Stimulated activated CD4-positive, alpha-beta T cell treated with anti-CD3 and anti-CD28 coated beads, Interleukin-15, amount 100 ng/mL, for 48 hours (primary cell): ENCODE measurements at regions not wholly inside any gene's neighbourhood (a gene's known extent, or its start where the extent isn't known, plus 50 kb on each side); places are given as distances from the start of the nearest gene placed in this dataset.
"Not testable (repeated sequence)": the region's sequence is repeated elsewhere in the genome, so short reads cannot be mapped to it uniquely, and the experiment has no call there.

Experiments used
- DNase-seq, 2 donors: peaks; one replicate each; pipeline ENCODE4 v3.0.0-alpha.2; 2020; ENCODE audit warnings: low read depth in 2 of 2

DNA sequence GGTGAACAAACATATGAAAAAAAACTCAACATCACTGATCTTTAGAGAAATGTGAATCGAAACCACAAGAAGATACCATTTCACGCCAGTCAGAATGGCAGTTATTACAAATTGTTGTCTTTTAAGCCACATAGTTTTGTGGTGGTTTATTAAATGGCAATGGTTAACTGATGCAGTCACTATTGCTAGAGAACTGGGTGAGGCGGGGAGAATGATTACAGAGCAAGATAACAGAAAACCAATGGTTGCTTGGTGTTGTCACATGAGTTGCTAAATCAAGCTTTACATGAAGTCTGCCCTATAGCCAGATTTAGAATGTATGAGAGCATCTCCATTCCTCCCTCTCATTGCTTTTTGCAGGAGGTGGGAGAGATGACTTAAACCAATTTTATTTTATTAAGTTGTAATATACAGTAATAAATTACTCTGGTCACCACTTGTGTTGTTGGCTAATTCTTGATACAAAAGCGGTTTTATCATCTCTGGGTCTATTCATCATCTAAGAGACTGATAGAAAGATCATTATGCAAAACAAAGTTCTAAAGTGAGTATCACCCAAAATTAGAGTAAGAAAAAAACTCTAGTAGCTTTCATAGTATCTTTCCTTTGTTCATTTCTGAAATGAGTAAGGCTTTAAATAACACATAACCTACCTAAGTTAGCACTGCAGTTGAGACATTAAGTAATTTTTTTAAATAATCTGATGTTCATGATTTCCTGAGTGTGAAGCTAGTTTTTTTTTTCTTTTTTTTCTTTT is 859.5 kb downstream of the STIM2 start:
- no peak for DNase-seq

DNA sequence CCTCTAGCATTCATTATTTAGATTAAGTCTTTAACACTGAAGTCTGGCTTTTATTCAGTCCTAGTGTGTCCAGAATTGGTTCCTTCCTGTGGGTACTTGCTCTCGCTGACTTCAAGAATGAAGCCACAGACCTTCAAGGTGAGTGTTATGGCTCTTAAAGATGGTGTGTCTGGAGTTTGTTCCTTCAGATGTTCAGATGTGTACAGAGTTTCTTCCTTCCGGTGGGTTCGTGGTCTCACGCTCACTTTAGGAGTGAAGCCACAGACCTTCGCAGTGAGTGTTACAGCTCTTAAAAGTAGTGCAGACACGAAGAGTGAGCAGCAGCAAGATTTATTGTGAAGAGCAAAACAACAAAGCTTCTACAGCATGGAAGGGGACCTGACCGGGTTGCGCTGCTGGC is 860.6 kb downstream of the STIM2 start:
- no peak for DNase-seq

DNA sequence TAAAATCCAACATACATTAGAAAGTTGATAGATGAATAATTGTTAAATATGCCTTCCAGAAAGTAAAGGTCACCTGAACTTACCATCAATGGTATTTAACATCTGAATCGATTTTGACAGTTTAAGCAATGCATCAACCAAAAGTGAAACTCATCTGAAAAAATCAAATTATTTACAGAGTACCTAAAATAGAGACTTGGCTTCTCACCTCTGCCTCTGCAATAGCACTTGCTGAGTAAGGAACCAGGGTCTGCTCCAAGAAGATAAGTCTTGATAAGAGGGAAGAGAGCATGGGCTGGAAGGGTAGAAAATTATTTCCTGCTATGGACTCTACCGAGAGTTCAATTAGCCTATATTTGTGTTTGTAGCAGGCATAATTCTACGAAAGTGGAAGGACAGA is 868.3 kb downstream of the STIM2 start:
- DNase-seq, result no peak

DNA sequence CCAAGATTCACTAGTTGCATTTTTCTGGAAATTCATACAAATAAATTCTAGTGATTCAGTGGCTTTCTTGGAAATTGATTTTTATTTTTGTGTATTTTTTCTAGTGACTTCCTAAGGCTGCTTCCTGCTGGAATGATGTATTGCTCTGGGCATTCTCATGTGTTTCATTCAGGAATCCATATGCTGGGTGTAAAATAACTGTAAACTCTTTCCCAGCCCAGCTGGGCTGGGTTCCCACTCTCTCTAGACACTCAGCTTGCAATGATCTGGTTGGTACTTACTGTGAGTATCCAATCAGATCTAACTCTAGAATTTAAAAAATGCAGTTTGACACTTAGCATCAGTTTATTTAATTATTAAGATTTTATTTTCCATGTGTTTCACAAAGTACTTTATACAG is 882.2 kb downstream of the STIM2 start:
- no peak for DNase-seq

DNA sequence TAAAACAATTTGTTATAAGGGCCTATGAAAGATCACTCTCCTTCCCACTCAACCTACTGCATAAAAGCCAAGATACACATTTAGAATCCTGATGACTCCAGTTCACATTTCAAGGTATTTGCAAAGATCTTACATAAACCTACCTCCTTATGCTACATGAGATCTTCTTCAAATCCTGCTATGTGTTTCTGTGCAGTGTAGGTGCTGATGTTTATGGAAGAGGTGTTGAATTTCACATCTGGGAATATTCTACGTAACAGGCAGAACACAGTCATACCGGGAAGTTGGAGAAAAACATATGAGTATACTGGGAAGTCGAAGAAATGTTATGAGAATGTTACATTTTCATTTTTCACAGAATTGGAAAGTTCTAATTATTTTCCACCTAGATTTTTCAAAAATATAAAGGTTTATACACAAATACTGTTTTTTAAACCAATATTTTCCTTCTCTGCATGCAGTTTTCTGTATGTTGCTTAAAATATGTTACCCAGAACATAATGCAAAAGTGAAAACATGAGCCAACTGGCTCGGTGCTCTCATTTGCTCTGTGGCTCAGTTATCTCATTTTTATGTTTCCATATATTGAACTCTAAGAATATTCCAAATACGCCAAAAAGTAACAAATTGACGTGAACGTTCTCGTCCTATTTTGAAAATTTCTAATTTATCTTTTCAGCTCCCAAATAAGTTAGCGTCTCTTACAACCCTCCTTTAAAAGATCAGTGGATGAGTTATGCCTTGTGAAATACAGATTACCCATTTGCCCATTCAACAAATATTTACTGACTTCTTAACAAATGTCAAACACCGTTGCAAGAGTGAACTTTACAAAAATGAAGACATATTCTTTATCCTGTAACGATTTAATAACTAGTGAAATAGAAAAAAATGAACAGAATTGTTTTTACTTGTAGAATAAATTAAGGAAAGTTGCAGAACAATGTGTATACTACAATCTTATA is 899.3 kb downstream of the STIM2 start:
- no peak for DNase-seq

DNA sequence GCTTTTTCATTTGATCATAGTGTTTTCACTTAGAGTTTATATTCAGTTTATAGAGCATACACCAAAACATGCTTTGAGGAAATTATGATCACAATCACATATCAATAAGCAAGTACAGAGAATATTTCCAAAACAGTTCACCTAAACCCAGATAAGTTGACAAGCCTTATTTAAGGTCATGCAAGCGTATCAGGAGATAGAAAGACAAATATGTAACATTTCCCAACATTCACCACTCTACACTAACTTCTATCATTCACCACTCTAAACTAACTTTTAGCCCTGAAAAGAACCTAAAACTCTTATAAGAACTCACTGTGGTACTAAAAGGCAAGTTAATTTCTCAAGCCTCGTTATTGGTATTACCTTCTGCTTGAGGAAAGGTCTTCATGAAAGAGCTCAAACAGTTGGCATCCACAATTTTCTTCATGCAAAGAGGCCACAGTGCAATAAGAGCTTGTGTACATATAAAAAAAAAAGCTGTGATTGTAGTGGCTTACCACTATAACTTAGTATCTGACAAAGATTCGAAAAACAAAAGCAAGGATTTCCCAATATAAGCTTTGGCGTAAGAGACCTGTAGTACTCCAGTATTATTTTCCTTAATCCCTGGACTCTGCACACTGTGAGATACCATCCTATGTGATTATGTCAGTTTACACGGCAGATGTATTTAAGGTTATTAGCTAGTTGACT is 903.3 kb downstream of the STIM2 start:
- DNase-seq, result no peak

DNA sequence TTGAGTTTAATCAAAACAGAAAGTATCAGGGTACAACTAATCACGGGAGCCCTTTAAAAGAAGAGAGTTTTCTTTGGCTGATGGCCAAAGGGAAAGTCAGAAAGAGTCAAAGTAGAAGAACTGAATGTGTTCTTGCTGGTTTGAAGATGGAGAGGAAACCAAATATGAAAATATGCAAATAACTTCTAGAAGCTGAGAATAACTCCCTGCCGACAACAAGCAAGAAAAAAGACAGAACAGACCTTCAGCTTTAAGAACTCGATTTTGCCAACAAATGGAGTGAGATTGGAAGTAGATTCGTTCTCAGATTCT is 903.8 kb downstream of the STIM2 start:
- DNase-seq, result no peak

DNA sequence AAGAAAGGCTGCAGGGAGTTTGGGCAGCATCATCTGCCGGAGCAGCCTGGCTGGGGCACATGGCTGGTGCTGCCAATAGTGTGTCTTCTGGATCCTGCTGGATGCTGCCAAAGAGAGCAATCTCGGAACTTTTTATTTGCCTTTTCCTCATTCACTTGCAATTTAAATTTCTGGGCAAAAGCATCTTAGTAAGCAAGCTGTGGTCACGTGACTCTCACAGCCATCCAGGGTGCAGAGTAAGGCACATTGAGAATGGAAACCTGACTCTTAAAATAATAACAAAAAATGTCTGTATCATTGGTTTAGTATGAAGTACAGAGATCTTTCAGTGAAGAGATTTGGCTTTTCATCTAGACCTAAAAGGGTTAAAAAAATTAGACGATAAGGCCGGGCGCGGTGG is 910.3 kb downstream of the STIM2 start:
- no peak for DNase-seq

DNA sequence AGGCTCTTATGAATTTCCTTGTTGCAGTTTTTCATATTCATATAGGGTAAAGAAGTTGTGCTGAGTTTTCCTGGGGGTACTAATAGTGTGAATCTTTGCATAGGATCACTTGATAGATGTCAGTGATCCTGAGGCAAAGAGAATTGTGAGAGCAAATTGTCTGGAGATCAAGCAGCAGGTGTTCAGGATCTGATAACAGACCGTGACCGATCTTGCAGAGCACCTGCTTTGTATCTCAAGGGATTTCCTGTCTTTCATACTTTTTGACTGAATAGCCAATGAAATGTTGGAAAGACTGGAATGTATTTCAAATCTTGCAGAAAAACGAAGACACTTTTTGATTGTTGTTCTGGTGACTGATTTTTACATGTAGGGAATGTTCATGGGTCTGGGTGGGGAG is 914.5 kb downstream of the STIM2 start:
- DNase-seq, result no peak

DNA sequence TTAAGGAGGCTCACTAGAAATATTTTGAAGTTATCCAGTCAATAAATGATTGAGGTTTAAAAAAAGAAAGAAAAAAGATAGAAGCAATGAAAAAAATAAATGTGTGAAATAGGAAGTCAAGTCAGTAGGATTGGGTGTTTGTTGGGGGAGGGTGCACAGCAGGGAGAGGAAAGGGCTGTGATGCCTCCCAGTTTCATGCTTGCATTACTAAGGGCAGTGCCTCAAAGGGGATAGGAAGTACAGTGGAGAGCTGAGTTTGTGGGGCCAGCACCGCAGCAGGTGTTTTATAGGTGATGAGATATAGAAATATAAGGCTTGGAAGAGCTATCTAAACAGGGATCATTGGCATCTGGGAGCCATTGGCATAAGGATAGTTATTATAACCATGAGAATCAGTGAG is 919.2 kb downstream of the STIM2 start:
- no peak for DNase-seq

DNA sequence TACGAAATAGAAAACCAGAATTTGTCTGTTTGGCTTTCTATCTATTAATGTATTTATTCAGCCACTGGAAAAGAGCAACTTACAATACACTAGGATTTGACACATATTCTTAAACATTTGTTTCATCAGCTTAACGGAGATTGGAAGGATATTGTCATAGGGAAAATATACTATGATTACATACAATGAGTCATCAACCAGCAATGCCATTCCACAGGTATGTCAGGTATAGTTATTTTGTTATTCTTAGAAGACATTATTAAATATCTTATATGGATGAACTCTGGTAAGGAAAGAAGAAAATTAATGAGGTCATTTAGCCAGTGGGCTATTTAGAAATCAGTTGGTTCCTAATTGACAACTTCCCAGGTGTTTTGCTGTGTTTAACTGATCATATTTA is 926.6 kb downstream of the STIM2 start:
- no peak for DNase-seq

DNA sequence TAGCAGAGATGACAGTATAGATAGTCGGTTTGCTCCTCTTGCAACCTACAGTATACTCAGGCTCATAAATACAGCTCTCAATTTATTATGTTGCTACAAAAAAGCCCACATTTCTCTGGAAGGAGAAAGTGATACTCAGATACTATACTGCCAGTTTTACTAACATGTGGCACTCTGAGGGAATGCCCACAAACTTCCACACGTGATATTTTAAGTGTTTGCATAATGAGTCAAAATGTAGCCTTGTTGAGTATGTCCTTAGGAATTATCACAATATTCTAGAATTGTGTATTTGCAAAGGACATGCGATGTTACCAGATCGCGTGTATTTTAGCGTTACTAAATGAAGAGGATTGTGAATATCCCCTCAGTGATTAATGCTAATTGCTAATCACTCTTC is 929.1 kb downstream of the STIM2 start:
- DNase-seq, result no peak

DNA sequence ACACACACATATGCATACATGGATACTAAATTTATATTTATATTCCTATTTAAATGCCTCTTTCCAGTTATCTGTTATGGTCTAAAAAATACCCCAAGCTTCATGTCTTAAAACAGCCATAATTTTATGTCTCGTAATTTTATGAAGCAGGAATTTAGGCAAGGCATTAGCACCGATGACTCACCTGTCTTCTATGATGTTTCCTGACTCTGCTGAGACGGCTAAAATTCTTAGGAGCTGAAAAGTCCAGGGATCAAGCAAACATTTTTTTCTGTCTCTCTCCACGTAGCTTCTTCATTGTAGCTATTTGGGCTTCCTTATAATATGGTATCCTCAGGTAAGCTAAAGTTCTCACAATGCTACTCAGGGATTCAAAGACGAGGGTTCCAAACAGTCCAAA is 930.3 kb downstream of the STIM2 start:
- DNase-seq, result no peak

DNA sequence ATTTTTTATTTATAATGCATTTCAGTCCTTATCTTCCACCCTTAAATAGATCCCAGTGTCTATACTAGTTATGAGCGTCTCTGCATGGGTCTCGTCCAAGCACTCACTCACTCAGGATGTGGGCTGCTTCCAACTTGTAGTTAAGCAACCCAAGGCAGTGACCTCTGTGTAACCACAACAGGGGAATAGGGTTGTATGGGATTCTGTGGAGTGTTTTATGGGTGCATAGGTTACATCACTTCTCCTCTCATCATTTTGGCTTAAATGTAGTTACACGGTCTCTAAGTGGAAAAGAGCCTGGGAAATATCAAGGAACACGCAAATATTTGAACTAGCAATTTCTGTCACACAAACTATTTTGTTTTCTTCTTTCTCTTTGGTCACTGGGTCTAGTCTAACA is 931.0 kb downstream of the STIM2 start:
- DNase-seq, result no peak

DNA sequence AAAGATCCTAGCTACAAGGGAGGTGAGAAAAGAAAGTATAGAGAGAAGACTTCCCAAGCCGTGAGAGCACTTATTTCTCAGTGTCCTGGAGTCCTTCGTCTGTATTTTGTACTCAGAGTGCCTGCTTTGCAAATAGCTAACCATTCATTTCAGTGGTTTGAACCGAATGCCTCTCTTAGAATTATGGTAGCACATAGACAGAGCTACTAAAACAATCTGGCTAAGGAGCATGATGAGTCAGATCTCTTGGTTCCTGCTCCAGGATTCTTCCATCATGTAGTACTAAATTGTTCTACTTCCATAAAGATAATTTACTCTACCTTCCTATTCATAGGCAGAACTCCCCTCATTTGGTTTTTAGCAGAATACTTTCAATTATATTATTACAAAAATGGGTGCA is 946.6 kb downstream of the STIM2 start:
- no peak for DNase-seq

DNA sequence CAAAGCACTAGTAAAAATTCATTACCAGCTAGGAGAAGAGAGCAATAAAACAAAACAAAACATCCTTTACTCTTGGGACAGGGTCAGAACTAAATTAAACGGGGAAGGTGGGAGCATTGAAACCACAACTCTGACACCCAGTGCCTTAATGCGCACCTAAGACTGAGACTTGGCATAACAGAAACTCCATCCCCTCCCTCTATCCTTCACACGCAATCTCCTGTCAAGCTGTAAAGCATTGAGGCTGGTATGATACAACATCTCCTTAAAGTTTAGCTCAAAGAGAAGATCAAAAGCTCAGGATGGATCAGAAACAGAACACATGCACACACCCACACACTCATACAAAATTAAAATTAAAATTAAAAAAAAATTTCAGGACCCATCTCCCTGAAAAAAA is 951.3 kb downstream of the STIM2 start:
- DNase-seq, result no peak

DNA sequence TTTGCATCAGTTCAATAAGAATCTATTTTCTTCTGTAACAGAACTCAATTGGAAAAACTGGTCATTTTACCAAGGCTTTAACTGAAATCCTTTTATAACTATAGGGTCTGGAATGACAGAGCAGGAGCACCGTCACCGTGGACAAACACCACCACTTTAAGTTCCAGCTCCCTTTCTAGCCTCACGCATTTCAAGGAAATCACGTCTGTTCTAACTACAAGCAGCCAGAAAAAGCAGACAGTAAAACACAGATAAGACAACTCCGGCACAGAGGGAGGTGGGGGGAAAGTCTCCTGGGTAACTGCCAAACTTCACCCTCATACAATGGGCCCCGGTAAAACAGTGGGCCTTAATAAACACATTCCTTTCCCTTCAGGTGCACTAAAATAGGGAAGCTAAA is 952.6 kb downstream of the STIM2 start:
- not testable (repeated sequence) for DNase-seq

DNA sequence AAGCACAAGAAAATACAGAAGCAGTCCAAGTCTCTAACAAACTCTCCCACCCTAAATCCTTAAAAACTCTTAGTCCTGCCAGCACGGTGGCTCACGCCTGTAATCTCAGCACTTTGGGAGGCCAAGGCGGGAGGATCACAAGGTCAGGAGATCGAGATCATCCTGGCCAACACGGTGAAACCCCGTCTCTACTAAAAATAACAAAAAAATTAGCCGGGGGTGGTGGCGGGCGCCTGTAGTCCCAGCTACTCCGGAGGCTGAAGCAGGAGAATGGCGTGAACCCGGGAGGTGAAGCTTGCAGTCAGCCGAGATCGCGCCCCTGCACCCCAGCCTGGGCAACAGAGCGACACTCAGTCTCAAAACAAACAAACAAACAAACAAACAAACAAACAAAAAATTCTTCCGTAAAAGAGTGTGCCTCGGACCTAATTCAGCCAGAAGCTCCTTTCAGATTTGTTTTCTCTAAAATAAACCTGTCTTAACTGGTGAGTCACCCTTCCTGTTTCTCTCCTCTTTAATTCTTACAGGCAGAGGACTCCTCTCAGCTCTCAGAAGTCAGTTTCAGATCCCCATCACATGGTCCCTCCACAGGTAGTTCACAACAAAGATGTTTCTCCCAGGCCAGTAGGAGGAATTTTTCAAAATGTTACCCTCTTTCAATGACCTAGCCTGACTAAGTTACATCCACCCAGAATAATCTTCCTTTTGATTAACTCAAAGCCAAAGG is 953.2 kb downstream of the STIM2 start:
- not testable (repeated sequence) for DNase-seq

DNA sequence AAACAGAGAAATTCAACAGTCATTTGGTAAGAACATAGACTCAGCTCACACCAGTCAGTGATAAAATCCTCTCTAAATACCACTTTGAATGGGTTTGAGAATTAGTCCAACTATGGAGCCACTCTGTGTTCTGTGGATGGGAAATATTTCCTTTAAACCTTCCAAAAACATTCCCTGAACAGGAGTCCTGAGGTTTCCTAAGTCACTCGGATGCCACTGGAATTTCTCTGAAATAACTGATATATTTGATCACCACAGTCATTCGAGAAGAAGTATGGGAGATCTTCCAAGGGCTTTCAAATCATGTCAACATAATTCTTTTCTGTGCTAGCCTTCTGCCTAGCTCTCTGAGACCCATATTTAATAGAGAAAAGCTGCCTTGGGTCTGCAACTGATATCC is 958.6 kb downstream of the STIM2 start:
- no peak for DNase-seq

DNA sequence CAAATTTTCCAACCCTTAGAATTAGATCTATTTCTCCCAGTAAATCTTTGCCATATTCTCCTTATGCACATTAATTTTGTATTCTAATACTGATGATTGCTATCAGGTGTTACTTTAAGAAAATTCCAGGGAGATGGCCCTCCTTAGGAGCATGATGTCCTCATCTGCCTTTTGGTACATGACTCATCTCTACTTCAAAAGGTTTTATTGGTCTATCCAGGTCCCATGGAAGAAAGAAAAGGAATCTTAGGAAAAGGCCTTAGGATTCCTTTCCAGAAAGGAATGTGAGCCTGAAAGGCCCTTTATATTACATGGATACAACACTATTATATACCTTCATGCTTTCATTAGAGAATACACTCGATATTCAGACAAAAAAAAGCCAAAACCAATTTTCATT is 968.2 kb downstream of the STIM2 start:
- DNase-seq, result no peak

DNA sequence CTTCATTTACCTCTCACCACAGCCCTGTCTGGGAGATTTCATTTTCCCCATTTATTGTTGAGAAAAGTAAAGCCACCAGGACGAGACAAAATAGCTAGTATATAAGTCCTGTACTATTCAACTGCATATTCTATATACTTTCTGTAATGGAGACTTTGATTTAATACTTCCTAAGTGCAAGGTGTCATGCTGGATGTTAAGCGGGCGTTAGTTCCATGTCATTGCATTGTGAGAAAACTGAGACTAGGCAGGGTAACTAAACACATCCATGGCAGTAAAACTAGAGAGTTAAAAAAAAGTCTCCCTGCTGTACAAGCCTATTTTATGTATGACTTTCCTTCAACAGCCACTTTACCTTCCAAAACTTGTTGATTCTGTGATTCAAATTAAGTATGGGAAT is 969.6 kb downstream of the STIM2 start:
- DNase-seq, result no peak

DNA sequence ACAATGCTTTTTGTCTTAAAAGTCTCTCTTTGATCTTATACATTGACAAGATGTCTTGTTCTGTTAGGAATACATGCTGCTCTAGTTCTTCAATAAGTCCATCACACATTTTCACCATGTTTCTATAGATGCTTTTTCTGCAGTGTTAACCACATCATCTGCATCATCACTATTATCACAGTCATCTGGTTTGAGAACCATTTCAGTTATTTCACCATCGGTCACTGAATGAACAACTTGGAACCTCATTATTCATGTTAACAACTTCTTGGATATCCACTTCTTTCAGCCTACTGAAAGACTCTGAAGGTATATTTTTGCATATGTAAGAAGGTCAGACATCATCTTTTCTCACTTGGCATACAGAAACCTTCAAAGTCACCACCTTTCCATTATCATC is 975.2 kb downstream of the STIM2 start:
- DNase-seq, result no peak
